ENCODE measurements at regions not wholly inside any gene's neighbourhood (a gene's known extent, or its start where the extent isn't known, plus 50 kb on each side); places are given as distances from the start of the nearest gene placed in this dataset.

DNA sequence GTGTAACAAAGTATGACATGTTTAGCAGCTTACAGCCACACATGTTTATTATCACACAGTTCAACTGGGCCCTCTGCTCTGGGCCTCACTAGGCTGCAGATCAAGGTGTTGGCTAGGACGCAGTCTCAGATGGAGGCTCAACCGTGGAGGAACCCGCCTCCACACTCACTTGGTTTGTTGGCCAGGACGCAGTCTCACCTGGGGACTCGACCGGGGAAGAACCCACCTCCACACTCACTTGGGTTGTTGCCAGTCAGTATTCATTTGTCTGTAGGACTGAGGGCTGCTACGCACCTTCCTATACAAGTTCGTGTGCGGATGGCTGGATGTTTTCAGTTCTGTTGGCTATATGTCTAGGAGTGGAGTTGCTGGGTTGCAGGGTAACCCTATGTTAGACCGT lies 240.7 kb upstream of the CIBAR2 start:
- H3K4me2 ChIP-seq (ENCODE audit: low read length): no peak overlapping the region
- no peaks in the 10 kb centered on the region for H3K4me1 ChIP-seq (ENCODE audit: low read length)
- H3K4me3 ChIP-seq (ENCODE audit: low read length): no peak overlapping the region
- H3K36me3 ChIP-seq (replicated peaks; ENCODE audit: low read depth, low read length): no peaks in the 10 kb centered on the region
- TF ChIP-seq EZH2phosphoT487 (IDR thresholded peaks at IDR 0.05; ENCODE audit: low read depth): no peak
- TF ChIP-seq, protein P1, sequence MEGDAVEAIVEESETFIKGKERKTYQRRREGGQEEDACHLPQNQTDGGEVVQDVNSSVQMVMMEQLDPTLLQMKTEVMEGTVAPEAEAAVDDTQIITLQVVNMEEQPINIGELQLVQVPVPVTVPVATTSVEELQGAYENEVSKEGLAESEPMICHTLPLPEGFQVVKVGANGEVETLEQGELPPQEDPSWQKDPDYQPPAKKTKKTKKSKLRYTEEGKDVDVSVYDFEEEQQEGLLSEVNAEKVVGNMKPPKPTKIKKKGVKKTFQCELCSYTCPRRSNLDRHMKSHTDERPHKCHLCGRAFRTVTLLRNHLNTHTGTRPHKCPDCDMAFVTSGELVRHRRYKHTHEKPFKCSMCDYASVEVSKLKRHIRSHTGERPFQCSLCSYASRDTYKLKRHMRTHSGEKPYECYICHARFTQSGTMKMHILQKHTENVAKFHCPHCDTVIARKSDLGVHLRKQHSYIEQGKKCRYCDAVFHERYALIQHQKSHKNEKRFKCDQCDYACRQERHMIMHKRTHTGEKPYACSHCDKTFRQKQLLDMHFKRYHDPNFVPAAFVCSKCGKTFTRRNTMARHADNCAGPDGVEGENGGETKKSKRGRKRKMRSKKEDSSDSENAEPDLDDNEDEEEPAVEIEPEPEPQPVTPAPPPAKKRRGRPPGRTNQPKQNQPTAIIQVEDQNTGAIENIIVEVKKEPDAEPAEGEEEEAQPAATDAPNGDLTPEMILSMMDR (IDR thresholded peaks at IDR 0.05; ENCODE audit: low read depth, low read length): no peak
- H3K27ac ChIP-seq (ENCODE audit: low read length): no peak overlapping the region
- no peak overlapping the region for H3K9ac ChIP-seq (ENCODE audit: low read length)
- H3K27me3 ChIP-seq (ENCODE audit: low read depth, low read length): no peaks in the 10 kb centered on the region
- no peaks in the 10 kb centered on the region for H4K20me1 ChIP-seq (ENCODE audit: insufficient read depth, low read length)
- H2AFZ ChIP-seq (ENCODE audit: low read depth, low read length): no peak overlapping the region
- no peaks in the 10 kb centered on the region for H3K79me2 ChIP-seq (ENCODE audit: low read length)
- no peaks in the 10 kb centered on the region for H3K9me3 ChIP-seq (ENCODE audit: insufficient read depth, low read length)

DNA sequence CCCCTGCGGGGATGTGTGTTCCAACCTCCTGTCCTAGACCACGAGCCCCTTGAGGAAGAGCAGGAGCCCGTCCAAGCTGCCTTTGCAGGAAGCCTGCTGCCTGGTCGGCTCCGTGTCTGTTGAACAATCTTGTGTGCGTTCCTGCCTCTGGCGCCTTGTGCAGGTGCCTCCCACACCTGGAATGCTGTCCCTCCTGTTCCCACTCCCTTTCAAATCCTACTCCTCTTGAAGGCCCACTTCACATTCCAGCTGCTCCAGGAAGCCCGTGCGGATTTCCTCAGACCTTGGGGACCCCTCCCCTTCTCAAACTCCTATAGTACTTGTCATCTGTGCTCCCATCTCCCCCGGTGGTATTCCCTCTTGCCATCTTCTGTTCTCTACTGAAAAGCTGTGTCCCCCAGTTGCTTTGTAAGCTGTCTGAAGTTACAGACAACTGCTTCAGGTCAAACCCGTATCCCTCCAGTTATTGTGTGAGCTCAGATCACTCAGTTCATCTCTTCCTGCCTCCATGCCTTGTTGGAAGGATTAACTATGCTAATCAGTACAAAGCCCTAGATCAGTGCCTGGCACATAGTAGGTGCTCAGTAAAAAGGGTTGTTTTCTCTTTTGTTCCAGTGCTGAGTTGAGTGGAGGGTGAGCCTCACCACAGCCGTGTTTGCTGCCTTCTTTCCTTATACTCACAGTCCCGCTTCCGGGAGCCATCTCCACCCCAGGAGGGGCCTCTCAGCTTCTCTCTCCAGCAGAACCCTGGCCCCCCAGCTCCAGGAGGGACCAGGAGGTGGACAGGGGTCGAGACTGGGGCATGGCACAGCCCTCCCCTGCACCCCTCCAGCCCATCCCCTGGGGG lies 241.8 kb upstream of the CIBAR2 start:
- TF ChIP-seq, protein P1 (IDR thresholded peaks at IDR 0.05; ENCODE audit: low read depth, low read length): no peak
- TF ChIP-seq EZH2phosphoT487 (IDR thresholded peaks at IDR 0.05; ENCODE audit: low read depth): no peak
- Histone ChIP-seq H3K36me3 (replicated peaks; ENCODE audit: low read depth, low read length) (no peaks in the 10 kb centered on the region), H4K20me1 (ENCODE audit: insufficient read depth, low read length) (no peaks in the 10 kb centered on the region), H3K79me2 (ENCODE audit: low read length) (no peaks in the 10 kb centered on the region), H3K4me3 (ENCODE audit: low read length) (no peak overlapping the region), H3K4me2 (ENCODE audit: low read length) (no peak overlapping the region), H3K27me3 (ENCODE audit: low read depth, low read length) (no peaks in the 10 kb centered on the region), H3K27ac (ENCODE audit: low read length) (no peak overlapping the region), H3K9me3 (ENCODE audit: insufficient read depth, low read length) (no peaks in the 10 kb centered on the region), H3K9ac (ENCODE audit: low read length) (no peak overlapping the region), H3K4me1 (ENCODE audit: low read length) (no peaks in the 10 kb centered on the region), H2AFZ (ENCODE audit: low read depth, low read length) (no peak overlapping the region)

DNA sequence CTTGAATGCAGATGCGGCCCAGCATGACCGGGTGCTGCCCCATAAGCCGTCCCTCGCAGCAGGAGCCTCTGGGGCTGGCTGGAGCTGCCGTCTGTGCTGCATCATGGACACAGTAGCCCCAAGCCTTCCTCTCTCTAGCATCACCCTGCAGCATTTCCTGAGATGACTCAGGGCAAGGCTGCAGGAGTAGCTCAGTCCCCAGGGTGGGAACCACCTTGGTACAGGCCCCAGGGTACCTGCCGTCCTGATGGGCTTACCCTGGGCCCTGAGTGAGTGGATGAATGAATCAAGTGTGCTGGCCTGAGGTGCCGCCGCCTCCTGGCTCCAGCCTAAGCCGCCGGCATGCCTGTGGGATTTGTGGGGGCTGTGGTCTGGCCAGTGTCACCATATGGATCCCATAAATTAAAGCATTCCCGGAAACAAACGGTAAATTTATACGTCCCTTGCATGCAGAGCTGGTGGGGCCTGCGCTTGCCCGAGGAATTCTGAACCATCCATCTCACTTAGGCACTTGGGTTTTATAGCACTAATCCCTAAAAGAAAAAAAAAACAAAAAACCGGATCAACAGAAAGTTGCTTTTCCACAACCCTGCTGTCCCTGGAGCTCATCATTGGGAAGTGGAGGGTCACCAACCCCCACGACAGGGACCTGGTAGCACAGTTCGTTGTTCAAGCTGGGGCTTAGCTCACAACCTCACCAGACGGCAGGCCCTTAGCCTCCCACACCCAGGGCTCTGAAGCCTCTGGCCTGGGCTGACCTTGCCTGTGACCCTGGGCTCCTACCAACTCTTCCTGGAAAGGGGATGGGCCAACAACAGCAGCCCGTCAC lies 242.6 kb upstream of the CIBAR2 start:
- no peak overlapping the region for H3K27ac ChIP-seq (ENCODE audit: low read length)
- H3K4me2 ChIP-seq (ENCODE audit: low read length): no peak overlapping the region
- H3K4me1 ChIP-seq (ENCODE audit: low read length): no peaks in the 10 kb centered on the region

DNA sequence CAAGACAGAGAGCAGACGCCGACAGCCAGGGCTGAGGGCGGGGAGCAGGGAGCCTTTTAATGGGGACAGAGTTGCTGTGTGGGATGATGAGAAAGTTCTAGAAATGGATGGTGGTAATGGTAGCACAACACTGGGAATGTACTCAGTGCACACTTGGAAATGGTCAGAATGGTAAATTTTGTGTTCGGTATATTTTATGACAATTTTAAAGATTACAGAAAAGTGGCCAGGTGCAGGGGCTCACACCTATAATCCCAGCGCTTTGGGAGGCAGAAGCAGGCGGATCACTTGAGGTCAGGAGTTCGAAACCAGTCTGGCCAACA lies 243.2 kb upstream of the CIBAR2 start:
- H3K79me2 ChIP-seq (ENCODE audit: low read length): no peaks in the 10 kb centered on the region
- no peaks in the 10 kb centered on the region for H3K9me3 ChIP-seq (ENCODE audit: insufficient read depth, low read length)
- H3K4me2 ChIP-seq (ENCODE audit: low read length): no peak overlapping the region
- H3K27ac ChIP-seq (ENCODE audit: low read length): no peak overlapping the region
- no peaks in the 10 kb centered on the region for H3K36me3 ChIP-seq (replicated peaks; ENCODE audit: low read depth, low read length)
- H3K4me3 ChIP-seq (ENCODE audit: low read length): no peak overlapping the region
- H3K27me3 ChIP-seq (ENCODE audit: low read depth, low read length): no peaks in the 10 kb centered on the region
- H4K20me1 ChIP-seq (ENCODE audit: insufficient read depth, low read length): no peaks in the 10 kb centered on the region
- no peak for TF ChIP-seq EZH2phosphoT487 (IDR thresholded peaks at IDR 0.05; ENCODE audit: low read depth)
- H2AFZ ChIP-seq (ENCODE audit: low read depth, low read length): no peak overlapping the region
- no peaks in the 10 kb centered on the region for H3K4me1 ChIP-seq (ENCODE audit: low read length)
- no peak overlapping the region for H3K9ac ChIP-seq (ENCODE audit: low read length)

More for the DNA sequence above, 242.6 kb upstream of the CIBAR2 start:
- H2AFZ ChIP-seq (ENCODE audit: low read depth, low read length): no peak overlapping the region
- no peaks in the 10 kb centered on the region for H4K20me1 ChIP-seq (ENCODE audit: insufficient read depth, low read length)
- H3K9ac ChIP-seq (ENCODE audit: low read length): no peak overlapping the region
- TF ChIP-seq EZH2phosphoT487 (IDR thresholded peaks at IDR 0.05; ENCODE audit: low read depth): no peak
- TF ChIP-seq, protein P1 (IDR thresholded peaks at IDR 0.05; ENCODE audit: low read depth, low read length): no peak
- no peaks in the 10 kb centered on the region for H3K79me2 ChIP-seq (ENCODE audit: low read length)
- no peaks in the 10 kb centered on the region for H3K27me3 ChIP-seq (ENCODE audit: low read depth, low read length)
- H3K4me3 ChIP-seq (ENCODE audit: low read length): no peak overlapping the region
- no peaks in the 10 kb centered on the region for H3K36me3 ChIP-seq (replicated peaks; ENCODE audit: low read depth, low read length)
- no peaks in the 10 kb centered on the region for H3K9me3 ChIP-seq (ENCODE audit: insufficient read depth, low read length)
